Parathyroid adenoma (tissue), 2 donors: ENCODE measurements at regions not wholly inside any gene's neighbourhood (a gene's known extent, or its start where the extent isn't known, plus 50 kb on each side); places are given as distances from the start of the nearest gene placed in this dataset.

ENCODE experiments used
- H2AFZ ChIP-seq: fragments of 300-600 bp; sonication (generic); one replicate; pipeline ENCODE4 v1.7.0; 2017; ENCODE audit warnings: antibody characterized with exemption, mild to moderate bottlenecking
- H3K27ac ChIP-seq: fragments of 300-600 bp; sonication (generic); one replicate; pipeline ENCODE4 v1.7.0; 2017
- H3K27me3 ChIP-seq: fragments of 300-600 bp; sonication (generic); one replicate; pipeline ENCODE4 v1.7.0; 2017; ENCODE audit warnings: low read length; ENCODE audit not compliant: control insufficient read depth, insufficient read depth
- H3K36me3 ChIP-seq: fragments of 300-600 bp; sonication (generic); one replicate; pipeline ENCODE4 v1.7.0; 2017; ENCODE audit warnings: low read length; ENCODE audit not compliant: control insufficient read depth, insufficient read depth
- H3K4me1 ChIP-seq: fragments of 300-600 bp; sonication (generic); one replicate; pipeline ENCODE4 v1.7.0; 2017; ENCODE audit warnings: control low read depth
- H3K4me2 ChIP-seq: fragments of 300-600 bp; sonication (generic); one replicate; pipeline ENCODE4 v1.7.0; 2017; ENCODE audit warnings: low read length
- H3K4me3 ChIP-seq: fragments of 300-600 bp; sonication (generic); one replicate; pipeline ENCODE4 v1.7.0; 2017; ENCODE audit warnings: low read depth, low read length
- H3K79me2 ChIP-seq: fragments of 300-600 bp; sonication (generic); one replicate; pipeline ENCODE4 v1.7.0; 2017; ENCODE audit warnings: control low read depth
- H3K9ac ChIP-seq: fragments of 300-600 bp; sonication (generic); one replicate; pipeline ENCODE4 v1.7.0; 2017; ENCODE audit warnings: mild to moderate bottlenecking
- H3K9me3 ChIP-seq: fragments of 300-600 bp; sonication (generic); one replicate; pipeline ENCODE4 v1.7.0; 2017; ENCODE audit warnings: low read length; ENCODE audit not compliant: control insufficient read depth
- TF ChIP-seq, protein P1 (sequence below): fragments of 300-600 bp; sonication (generic); IDR thresholded peaks from one replicate; pipeline ENCODE4 v1.7.0; 2017; ENCODE audit warnings: antibody characterized with exemption, mild to moderate bottlenecking
- donor health status: primary hyperparathyroidism.

- Histone ChIP-seq H3K9me3 (no peaks in the 10 kb centered on the region), H2AFZ (no peak overlapping the region), H3K27me3 (no peaks in the 10 kb centered on the region), H3K79me2 (no peaks in the 10 kb centered on the region), H3K4me1 (no peaks in the 10 kb centered on the region), H3K4me3 (no peak overlapping the region), H3K9ac (no peak overlapping the region), H3K27ac (no peak overlapping the region), H3K36me3 (no peaks in the 10 kb centered on the region), H3K4me2 (no peak overlapping the region)
- TF ChIP-seq, protein P1, sequence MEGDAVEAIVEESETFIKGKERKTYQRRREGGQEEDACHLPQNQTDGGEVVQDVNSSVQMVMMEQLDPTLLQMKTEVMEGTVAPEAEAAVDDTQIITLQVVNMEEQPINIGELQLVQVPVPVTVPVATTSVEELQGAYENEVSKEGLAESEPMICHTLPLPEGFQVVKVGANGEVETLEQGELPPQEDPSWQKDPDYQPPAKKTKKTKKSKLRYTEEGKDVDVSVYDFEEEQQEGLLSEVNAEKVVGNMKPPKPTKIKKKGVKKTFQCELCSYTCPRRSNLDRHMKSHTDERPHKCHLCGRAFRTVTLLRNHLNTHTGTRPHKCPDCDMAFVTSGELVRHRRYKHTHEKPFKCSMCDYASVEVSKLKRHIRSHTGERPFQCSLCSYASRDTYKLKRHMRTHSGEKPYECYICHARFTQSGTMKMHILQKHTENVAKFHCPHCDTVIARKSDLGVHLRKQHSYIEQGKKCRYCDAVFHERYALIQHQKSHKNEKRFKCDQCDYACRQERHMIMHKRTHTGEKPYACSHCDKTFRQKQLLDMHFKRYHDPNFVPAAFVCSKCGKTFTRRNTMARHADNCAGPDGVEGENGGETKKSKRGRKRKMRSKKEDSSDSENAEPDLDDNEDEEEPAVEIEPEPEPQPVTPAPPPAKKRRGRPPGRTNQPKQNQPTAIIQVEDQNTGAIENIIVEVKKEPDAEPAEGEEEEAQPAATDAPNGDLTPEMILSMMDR, result no peak
These were observed 133.1 kb upstream of the CTAGE1 start for GRCh38 chr18:22550861-22551260.

DNA sequence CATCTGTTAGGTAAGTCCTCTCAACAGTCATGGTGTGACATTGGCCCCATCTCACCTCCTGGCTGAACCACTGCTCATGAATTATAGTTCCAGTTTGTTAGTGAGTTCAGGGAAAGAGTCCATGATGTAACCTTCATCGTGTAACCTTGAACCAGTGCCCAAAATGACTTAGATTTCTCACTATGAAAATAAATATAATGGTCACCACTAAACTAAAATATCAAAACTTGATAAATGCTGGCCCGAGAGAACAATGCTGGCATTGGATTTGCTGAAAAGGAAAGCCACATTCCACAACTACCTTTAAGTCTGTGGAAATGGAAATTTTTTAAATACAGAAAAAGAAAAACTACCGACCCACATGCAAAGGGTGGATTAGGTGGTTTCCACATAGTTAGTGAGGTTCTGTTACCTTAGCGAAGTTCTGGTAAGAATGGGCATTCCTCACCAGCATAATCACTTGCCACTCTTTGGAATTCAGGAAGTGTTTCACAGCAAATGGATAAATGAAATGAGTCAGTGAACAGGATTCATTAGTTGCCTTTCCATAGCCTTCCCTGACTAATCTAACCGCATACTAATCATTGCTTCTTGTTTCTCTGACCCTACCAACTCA, 133.9 kb upstream of the CTAGE1 start:
- H3K4me3 ChIP-seq, result no peak overlapping the region
- H3K27ac ChIP-seq, result no peak overlapping the region
- H3K9ac ChIP-seq, result no peak overlapping the region
- no peaks in the 10 kb centered on the region for H3K36me3 ChIP-seq
- H3K9me3 ChIP-seq, result no peaks in the 10 kb centered on the region
- no peaks in the 10 kb centered on the region for H3K27me3 ChIP-seq
- H3K4me1 ChIP-seq, result no peaks in the 10 kb centered on the region
- TF ChIP-seq, protein P1, result no peak
- H2AFZ ChIP-seq, result no peak overlapping the region
- H3K4me2 ChIP-seq, result no peak overlapping the region
- H3K79me2 ChIP-seq, result no peaks in the 10 kb centered on the region

GRCh38 chr18:22552254-22552653, 134.5 kb upstream of the CTAGE1 start:
- Histone ChIP-seq H2AFZ (no peak overlapping the region), H3K36me3 (no peaks in the 10 kb centered on the region), H3K9ac (no peak overlapping the region), H3K4me2 (no peak overlapping the region), H3K4me1 (no peaks in the 10 kb centered on the region), H3K27ac (no peak overlapping the region), H3K4me3 (no peak overlapping the region), H3K79me2 (no peaks in the 10 kb centered on the region), H3K9me3 (no peaks in the 10 kb centered on the region), H3K27me3 (no peaks in the 10 kb centered on the region)
- TF ChIP-seq, protein P1, result no peak

GRCh38 chr18:22552899-22553460, 135.3 kb upstream of the CTAGE1 start:
- TF ChIP-seq, protein P1, result no peak
- Histone ChIP-seq H3K9ac (no peak overlapping the region), H3K36me3 (no peaks in the 10 kb centered on the region), H2AFZ (no peak overlapping the region), H3K4me2 (no peak overlapping the region), H3K27ac (no peak overlapping the region), H3K4me3 (no peak overlapping the region), H3K27me3 (no peaks in the 10 kb centered on the region), H3K9me3 (no peaks in the 10 kb centered on the region), H3K4me1 (no peaks in the 10 kb centered on the region), H3K79me2 (no peaks in the 10 kb centered on the region)
